A204.1 (cell line): ENCODE measurements at regions not wholly inside any gene's neighbourhood (a gene's known extent, or its start where the extent isn't known, plus 50 kb on each side); places are given as distances from the start of the nearest gene placed in this dataset.

Source experiments
- FAIRE-seq: peaks from 2 replicates; lab custom pipeline; 2012; peaks lifted over from hg19 to GRCh38; lab: Jason Lieb, UNC

GRCh38 chr1:60342569-60342968 lies 269.0 kb upstream of the C1orf87 start:
- FAIRE-seq, result no peak

DNA sequence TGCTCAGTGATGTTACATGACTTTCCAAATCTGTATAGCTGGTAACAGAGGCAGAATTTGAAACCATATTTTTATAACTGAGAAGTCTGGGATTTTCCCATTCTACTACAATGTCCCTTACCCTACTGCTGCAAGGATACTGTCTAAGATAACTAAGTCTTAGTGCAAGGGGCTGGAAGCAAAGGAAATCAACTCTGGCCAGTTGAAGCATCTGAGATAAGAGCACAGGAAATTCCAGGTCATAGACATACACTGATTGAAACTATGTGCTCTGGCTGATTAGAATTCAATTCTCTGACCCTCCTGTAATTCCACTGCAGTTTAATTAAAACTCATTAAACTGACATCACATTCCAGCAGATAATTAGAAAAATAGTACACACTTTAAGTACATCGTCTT lies 267.7 kb upstream of the C1orf87 start:
- FAIRE-seq, result no peak

- no peak for FAIRE-seq
Measured at GRCh38 chr1:60331647-60332046, 258.1 kb upstream of the C1orf87 start.

DNA sequence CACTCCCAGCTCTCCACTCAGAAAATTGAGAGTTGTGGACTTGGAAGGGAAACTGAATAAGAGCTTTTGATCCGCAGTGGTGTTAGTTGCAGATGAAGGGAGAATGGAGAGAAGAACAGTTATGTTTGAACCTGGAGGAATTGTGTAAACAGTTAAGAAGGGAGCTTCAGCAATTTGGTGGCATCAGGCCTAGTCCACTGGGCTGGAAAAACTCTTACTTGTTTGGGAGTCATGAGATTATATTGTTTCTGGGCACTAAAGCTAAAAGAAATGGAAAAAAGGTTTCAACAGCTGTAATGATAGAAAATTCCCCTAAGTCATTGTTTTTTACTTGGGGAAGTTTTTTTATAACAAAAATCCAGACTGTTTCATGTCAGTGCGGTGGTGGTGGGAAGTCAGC lies 256.1 kb upstream of the C1orf87 start:
- FAIRE-seq, result no peak

DNA sequence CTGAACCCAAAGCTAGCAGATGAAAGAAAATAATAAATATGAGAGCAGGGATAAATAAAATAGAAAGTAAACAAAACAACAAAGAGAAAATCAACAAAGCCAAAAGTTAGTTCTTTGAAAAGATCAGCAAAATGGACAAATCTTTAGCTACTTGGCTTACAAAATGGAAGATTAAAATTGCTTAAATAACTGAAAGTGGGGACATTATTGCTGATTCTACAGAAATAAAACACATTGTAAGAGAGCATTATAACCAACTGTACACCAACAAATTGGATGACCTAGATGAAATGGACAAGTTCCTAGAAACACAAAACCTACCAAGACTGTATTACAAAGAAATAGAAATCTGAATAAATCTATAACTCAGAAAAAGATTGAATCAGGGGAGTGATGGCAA lies 238.3 kb upstream of the C1orf87 start:
- FAIRE-seq, result no peak

DNA sequence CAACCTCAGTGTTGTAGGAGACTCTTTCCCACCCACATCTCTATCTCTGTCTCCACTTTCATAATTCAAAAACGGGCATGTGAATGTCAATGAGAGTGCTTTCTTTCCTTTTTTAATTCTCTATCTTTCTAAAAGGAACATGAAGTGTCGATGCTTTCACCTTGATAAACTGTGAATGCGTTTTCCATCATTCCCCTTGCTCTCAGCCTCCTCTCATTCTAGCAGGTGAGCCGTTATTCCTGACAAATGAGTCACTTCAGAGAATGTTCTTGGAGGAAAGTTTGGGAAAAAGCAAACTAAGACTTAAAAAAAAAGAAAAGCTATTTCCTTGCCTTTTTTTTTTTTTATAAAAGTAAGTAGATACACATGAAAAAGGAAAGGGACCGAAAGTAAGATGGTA lies 226.0 kb upstream of the C1orf87 start:
- FAIRE-seq, result no peak

DNA sequence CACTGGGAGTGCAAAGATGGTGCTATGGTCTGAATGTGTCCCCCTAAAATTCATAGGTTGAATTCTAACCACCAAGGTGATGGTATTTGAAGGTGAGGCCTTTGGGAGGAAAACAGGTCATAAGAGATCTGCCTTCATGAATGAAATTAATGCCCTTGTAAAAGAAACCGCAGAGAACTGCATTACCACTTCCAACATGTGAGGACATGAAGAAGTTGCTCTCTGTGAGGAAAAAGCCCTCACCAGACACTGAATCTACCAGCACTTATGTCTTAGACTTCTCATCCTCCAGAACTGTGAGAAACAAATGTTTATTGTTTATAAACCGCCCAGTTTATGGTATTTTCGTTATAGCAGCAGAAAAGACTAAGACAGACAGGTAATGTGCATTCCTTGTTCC lies 224.7 kb upstream of the C1orf87 start:
- no peak for FAIRE-seq

GRCh38 chr1:60296794-60297193 lies 223.2 kb upstream of the C1orf87 start:
- FAIRE-seq, result no peak

GRCh38 chr1:60292140-60292539 lies 218.6 kb upstream of the C1orf87 start:
- no peak for FAIRE-seq

GRCh38 chr1:60290393-60290792 lies 216.8 kb upstream of the C1orf87 start:
- no peak for FAIRE-seq

DNA sequence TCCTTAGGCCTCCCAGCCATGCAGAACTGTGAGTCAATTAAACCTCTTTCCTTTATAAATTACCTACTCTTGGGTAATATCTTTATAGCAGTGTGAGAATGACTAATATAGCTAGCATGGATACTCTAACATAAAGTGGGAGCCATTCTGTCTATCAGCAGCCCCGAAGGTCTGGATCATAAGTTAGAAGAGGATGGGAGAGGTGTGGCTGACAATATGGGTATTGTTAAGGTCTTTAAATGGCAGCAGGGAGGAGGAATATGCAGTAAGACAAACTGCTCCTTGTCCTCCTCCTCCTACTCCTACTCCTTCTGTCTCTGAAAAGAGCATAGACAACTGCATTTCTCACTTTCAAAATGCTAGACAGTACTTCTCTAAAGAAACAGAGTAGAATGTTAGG lies 214.0 kb upstream of the C1orf87 start:
- no peak for FAIRE-seq

DNA sequence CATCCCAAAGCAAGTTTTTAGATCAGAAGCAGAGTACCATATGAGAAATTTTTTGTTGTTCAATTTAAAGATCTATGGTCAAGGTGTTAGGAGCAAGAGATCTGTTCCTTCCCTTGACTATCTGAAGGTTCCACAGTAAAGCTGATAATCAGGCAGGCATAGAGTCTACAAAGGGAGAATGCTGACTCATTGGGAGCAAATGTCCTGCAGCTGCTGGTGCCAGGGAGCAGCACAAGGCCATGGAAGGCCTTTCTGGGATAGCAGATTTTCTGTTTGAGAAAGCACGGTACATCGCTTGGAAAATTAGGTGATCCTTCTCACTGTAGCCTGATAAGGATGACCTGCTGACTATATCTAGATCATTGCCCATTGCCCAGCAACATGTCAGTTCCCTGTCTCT lies 210.1 kb upstream of the C1orf87 start:
- FAIRE-seq, result no peak

DNA sequence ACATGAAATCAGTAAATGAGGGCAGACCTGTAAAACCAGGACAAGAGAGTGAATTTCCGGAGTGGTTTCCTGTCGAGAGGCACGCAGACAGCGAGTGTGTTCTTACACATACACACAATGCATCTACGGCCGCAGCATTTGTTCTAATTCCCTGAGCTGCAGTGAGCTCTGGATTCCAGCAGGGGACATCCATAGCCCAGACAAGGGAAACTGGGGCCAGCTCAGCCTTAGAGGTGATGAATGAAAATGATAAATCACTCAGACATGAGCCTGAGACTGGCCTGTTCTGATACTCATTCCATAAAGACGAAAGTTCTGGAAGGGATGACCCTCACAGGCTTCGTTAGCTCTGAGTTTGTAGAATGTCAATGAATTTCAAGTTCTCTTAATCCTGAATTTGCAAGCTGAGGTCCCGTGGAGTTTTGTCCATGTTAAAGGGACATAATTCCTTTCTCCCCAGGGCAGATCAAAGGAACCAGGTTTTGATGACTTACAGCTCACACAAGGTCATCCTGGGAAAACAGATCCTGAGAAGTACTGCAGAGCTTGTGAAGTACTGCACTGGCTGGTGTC lies 207.9 kb upstream of the C1orf87 start:
- FAIRE-seq, result no peak

GRCh38 chr1:60280819-60281218 lies 207.2 kb upstream of the C1orf87 start:
- no peak for FAIRE-seq

DNA sequence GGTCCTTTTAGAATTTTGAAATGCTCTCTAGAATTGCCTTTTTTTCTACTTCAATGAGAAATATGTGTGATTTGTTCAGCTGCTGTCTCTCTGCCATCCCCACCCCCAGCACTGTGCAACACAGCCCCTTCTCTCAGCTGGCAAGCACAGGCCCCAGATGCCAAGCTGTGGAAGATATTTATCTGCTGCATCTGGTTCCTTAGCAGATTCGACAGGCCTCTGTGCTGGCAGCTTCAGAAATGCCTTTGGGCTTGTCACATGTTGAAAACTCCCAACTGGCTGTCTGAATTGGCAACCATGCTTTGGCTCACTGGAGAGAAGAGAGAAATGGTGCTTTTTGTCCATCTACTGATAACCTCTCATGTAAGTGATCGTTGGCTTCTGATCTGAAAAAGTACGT lies 206.7 kb upstream of the C1orf87 start:
- no peak for FAIRE-seq

- FAIRE-seq, result no peak
Measured at GRCh38 chr1:60279798-60280197, 206.2 kb upstream of the C1orf87 start.

- FAIRE-seq, result no peak
Measured at GRCh38 chr1:60277269-60277668, 203.7 kb upstream of the C1orf87 start.

GRCh38 chr1:60274422-60275290 lies 201.1 kb upstream of the C1orf87 start:
- no peak for FAIRE-seq

- FAIRE-seq, result no peak
Measured at GRCh38 chr1:60273185-60273584, 199.6 kb upstream of the C1orf87 start.

DNA sequence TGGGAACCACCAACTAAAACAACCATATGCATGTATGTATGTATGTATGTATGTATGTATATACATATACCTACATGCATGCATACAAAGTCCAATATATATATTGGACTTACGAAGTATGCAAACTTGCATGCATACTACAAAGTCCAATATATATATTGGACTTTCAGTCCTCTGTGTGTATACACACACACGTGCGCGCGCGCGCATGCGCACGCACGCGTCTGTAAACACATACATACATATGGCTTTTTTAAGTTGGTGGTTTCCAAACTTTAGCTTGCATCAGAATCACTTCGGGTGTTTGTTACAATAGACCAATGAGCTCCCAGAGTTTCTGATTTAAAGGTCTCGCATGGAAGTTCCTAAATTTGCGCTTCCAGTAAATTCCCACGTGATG lies 197.5 kb upstream of the C1orf87 start:
- FAIRE-seq, result no peak

GRCh38 chr1:60268451-60268850 lies 194.9 kb upstream of the C1orf87 start:
- FAIRE-seq, result no peak

DNA sequence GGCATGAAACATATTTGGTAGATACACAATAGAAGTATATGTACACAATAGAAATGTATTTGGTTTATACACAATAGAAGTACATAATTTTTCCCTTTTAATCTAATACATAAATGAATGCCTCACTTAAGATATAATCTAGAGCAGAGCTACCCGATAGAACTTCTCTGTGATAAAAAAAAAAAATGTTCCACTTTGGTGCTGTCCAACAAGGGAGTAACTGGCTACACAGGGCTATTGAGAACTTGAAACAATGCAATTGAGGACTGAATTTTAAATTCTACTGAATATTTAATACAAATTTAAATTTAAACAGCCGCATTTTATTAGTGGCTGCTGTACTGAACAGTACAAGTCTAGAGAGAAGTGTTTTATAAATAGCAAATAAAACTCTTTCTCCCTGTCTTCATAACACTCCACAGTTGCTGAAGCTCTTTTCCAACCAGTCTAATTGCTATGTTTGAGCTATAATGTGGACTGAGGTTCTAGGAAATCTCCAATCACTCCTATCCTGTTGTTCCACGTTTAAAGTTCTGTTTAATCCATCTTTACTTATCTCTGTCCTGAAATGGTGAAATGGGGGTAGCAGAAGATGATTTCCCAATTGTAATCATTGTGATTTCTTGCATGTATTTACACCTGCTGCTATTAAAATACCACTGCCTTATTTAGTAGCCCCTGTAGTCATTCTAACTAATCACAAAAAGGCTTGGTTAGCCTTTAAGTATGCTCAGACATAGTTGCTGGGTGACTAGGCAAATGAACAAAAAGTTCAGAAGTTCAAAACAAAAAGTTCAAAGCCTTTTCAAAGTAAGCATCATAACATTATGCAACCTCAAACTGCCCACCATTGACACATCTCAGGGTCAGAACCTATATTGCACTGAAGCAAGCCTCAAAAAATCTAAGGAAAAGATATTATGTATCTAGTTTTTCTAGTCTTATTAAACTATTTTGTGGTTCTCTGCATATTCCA lies 192.3 kb upstream of the C1orf87 start:
- no peak for FAIRE-seq

- FAIRE-seq, result no peak
Measured at GRCh38 chr1:60262701-60263100, 189.1 kb upstream of the C1orf87 start.
